Right renal cortex interstitium (tissue), 3 donors: ENCODE measurements at regions not wholly inside any gene's neighbourhood (a gene's known extent, or its start where the extent isn't known, plus 50 kb on each side); places are given as distances from the start of the nearest gene placed in this dataset.

ENCODE experiments used
- DNase-seq, 3 donors: peaks; one replicate each; pipeline ENCODE4 v3.0.0-alpha.2; 2013; ENCODE audit warnings: low read depth in 3 of 3, low spot score in 2 of 3

DNA sequence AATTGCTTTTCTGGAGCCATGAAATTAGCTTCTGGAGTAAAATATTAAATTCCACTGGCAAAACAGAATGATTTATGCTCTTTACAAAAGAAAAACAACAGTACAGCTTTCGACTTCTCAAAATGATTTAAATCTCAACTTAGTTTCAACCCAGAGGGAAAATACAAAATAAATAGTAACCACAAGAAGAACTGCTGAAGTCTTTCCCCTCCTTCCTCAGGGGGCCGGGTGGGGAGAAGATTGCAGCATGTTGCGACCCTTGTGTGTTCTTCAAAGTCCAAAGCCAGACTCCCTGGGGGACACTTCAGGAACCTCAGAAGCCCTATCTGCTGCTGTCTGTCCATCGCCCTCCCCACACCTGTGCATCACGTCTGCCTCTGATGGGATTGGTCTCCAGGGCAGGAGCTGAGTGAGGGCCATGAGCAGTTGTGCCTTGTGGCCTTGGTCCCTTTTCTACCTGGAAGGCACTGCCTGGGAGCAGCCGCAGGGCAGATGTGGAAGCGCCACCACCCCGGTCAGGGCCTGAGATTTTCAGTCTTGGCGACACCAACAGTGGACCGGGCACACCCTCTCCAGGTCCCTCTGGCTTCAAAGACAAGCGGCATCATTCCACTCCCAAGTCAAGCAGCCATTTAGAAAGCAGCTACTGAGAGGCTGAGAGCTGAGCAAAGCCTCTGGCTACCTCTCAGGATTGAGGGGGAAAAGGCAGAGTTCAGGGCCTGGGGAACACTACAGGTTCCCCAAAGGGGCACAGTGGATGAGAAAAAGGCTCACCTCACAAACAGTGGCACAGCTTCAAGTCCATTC is 210.1 kb upstream of the RAB6C start:
- DNase-seq, result no peak

DNA sequence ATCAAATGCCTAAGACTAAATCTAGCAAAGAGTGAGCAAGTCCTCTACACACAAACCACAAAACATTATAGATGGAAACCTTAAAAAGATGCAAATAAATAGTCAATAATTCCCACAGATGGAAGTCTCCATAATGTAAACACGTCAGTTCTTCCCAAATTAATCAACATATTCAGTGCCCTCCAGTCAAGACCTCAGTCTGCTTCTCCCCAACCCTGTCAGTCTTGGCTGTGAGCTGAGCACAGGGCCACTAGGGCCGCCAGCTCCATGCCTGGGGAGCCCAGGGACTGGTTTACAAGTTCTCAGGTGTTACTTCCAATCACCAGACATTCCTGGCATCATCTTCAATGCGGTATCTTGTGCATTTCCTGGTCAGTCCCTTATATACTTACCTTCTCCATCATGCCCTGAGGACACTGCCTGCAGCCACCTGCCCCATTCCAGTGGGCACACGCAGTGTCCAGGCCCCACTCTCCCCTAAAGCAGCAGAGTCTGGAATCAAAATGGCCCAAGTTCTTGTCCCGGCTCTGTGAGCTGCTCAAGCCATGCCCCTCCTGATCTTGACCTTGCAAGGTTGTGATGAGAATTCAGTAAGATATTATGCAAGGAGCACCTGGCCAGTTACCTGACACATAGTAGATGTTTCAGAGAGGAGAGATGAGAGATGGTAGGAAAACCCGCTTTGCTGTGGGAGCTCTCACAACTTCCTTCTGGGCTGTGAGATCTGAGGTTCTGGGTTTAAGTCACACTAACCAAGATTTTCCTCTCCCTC is 207.9 kb upstream of the RAB6C start:
- DNase-seq, result no peak

DNA sequence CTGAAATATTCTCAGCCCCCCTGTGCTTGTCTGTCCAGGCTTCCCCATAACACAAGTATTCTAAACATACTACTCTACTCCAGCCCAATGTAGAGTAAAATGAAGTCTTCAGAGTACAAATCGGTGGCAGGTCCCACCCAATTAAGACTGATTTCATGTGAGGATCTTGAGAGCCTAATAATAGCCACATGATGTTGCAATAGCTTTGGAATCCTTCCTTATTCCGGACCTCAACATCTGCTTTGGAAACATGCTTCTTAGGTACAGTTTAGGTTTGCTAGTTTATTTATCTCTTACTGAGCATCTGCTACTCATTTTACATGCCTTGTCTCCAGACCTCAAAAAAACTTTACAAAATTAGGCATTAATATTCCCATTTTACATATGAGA is 207.3 kb upstream of the RAB6C start:
- no peak for DNase-seq

DNA sequence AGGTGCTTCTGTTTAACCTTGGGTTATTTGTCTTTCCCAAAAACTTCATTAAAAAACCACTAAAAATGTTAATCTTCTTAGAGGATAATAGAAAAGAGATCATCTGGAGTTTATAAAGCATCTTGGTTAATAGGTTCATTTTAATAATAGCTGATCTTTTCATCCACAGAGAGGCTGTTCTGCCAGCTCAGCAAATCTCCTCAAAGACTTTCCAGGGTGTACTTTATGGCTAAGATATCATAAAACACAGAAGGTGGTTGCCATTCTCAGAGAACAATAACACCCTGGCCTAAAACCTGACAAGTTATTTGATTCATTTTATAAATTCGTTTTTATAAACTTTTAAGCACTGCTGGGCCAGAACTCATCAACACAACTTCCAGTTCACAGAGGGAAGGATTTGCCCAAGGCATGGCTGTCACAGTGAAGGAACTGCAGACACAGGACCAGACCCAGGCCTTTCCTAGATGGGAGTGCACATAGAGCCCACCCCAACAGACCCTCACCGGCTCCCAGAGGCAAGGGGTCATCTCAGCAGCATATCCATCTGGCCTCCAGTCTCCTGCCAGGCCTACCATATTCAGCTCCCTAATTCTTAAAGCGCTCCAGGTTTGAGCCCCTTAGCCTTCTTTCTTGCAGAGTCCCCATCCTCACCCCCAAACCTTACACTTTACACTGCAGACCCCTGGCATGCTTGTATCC is 203.4 kb upstream of the RAB6C start:
- DNase-seq, result no peak

DNA sequence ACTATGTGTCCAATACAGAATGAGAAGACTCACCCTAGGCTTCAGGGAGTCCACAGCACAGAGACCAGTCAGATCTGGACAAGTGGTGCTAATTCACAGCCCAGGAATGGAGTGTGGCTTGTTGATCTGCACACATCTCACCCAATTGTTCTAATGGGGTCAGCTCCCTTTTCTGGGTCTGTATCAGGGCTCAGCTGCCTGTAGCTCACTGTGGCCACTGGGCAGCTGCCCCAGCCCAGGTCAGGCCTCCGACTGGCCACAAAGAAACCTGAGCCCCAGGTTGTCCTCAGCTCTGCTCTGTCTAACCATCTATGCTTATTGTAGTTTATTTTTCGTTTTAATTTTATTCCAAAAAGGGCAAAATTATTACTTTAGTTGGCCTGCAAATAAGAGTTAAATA is 202.3 kb upstream of the RAB6C start:
- DNase-seq, result no peak

GRCh38 chr2:129777762-129778583 is 201.5 kb upstream of the RAB6C start:
- no peak for DNase-seq

DNA sequence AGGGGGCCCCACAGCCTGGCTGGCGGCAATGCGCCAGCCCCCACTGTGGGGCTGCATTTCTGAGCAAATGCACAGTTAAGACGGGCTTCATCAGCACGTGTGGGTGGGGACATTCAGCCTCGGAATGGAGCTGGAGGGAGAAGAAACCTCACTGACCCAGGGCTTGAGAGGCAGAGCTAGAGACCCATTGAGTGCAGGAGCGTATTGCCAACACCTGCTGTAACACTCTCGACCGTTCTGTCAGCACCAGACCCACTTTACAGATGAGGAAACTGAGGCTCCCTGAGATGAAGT is 200.9 kb upstream of the RAB6C start:
- DNase-seq, result no peak

- DNase-seq, result no peak
Measured at GRCh38 chr2:129779783-129780182, 199.7 kb upstream of the RAB6C start.

DNA sequence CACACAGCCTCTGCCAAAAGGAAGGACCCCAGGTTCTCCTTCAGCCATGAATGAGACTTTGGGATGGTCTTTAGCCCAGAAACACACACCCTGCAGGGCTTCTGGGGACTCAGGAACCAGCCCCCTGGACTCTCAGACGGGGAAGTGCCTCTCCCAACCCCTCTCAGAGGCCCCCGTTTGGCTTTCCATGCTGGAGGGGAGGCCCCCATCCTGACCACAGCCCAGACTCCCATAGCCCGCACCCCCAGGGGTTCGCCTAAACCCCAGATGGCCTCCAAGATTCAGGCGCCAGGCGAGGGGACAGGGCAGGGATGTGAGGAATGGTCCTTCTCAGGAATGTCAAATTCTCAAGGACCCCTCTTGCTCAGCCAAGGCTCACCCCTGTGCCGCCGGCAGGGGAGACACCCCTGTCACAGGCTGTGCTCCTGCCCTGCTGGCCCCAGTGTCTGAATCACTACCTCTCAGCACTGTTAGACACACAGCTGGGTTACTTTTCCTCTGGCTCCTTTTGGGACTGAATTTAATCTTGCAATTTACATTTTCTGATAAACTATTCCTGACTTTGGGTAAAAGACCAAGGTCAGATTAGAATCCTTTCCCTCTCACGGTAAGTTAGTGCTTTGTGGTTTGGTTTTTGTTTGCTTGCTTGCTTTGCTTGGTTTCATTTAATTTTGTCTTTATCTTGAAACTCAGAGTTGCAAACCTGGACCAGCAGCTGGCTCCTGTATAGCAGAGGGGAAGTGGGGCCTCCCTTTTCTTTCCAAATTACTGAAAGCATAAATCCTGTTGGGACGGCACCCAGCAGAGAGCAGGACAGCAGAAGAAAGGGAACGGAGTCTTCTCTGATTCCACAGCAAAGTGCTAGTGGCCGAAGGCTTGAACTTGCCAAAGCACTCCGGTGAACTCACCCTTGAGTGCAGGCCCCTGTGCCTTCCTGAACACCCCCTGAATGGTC is 198.9 kb upstream of the RAB6C start:
- peak in 1 of 3 donors; percentile 53 for DNase-seq

GRCh38 chr2:129781749-129782632 is 197.5 kb upstream of the RAB6C start:
- no peak for DNase-seq

DNA sequence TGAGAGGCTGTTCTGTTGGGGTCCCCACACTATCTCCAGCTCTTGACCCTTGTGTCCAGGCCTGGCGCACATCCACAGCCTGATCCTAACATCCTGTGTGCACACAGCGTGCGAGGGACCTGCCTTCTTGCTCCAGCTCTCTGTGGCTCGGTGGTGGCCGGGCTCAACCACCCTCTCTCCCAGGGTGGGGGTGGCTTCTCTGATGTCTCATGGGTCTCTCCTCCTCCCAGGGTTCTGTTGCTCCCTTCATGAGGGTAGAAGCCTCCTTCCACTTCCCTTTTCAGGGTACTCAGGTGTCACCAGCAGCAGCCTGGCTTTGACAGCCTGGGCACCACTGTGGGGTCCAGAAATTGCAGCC is 196.9 kb upstream of the RAB6C start:
- no peak for DNase-seq

DNA sequence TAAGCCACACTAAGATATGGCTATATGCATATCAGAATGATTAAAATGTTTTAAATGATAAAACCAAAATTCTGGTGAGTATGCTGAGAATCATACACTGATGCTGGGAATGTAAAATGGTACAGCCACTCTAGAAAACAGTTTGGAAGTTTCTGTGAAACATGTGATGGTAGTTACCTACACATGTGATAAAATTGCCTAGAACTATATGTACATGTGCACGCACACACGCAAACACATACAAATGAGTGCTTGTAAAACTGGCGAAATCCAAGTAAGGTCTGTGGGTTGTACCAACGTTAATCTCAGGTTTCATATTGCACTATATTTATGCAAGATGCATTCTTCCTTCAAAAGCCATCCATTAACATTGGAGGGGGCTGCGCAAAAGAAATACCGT is 195.0 kb upstream of the RAB6C start:
- no peak for DNase-seq

GRCh38 chr2:129791712-129792111 is 187.8 kb upstream of the RAB6C start:
- DNase-seq, result no peak

GRCh38 chr2:129793431-129793902 is 186.0 kb upstream of the RAB6C start:
- DNase-seq, result peak in 1 of 3 donors; percentile 40

DNA sequence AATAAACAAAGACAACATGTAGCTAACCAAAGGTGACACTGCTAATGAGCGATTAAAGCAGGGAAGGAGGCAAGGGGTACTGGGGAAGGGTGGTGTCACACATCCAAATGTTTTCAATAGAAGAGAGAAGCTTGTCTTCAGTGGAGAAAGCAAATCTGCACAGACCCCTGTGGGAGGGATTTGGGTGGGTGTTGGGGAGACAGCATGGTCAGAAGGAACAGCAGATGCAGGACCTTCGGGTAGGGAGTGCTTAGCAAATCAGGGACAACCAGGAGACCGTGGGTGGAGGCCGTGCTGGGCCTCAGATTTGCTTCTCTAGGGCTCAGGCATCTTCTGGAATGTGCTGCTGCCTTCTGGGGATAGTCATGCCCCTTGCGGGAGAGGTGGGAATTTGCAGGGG is 185.3 kb upstream of the RAB6C start:
- no peak for DNase-seq

DNA sequence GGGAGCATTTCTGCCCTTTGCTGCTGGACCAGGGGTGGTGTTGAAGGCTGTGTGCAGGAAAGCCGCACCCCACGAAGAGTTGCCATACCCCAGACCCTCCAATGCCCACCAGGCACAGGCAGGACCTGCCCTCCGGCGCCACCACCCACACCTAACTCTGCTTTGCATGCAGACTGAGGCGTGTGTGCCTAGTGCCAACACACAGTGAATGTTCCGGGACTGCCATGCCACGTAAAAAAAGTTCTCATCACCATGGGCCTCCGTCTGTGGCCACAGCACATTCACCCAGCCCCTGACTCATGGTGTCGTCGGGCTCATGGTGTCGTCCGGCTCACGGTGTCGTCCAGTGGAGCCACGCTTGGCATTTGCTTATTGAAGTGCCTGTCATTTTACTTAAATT is 184.9 kb upstream of the RAB6C start:
- DNase-seq, result no peak

DNA sequence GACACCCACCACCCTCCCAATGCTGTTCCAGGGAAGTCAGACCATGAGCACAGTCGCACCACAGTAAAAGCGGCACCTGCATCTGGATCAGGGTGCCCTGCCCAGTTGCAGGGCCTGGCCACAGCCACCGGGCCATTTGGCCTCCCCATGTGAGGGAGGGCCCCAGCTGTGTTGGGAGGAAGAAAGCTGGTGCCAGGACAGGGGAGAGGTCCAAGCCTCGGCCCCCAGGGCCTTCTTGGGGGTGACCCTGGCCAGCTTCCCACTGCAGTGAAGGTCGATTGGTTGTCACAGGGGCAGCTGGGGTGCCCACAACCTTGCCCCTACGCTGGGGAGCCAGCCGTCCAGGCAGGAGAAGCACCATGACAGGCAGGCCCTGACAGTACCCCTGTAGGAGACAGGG is 183.2 kb upstream of the RAB6C start:
- no peak for DNase-seq

DNA sequence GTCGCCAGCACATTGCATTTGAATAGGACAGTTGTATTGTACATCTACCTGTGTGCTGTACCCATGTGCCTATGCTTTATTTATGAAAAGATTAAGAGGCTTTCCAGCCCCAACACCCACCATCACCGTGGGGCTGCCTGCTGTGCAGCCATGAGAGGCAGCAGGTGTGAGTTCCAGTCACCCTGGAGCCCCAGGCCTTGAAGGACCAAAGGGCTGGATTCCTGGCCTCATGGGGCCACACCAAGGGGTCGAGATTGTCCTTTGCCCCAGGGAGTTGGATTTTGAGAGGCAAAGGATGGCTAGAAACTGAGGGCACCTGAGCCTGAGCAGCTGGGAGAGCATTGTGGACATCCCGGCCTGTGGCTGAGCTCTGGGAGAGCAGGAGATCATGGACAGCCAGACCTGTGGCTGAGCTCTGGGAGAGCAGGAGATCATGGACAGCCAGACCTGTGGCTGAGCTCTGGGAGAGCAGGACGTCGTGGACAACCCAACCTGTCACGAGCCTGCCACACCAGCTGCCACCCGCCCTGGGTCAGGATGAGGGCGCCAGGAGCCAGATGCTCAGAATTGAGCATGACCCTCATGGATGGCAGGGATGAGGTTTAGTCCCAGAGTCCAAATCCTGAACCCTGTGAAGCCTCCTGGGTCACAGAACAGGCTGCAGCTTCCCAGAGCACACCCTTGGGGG is 182.5 kb upstream of the RAB6C start:
- DNase-seq, result no peak
